GM18873 (cell line): ENCODE measurements at regions not wholly inside any gene's neighbourhood (a gene's known extent, or its start where the extent isn't known, plus 50 kb on each side); places are given as distances from the start of the nearest gene placed in this dataset.
"Not testable (repeated sequence)": the region's sequence is repeated elsewhere in the genome, so short reads cannot be mapped to it uniquely, and the experiment has no call there.

Source experiments
- ATAC-seq: cut with Tn5 transposase; IDR thresholded peaks from one replicate; pipeline ENCODE4 v1.9.1; 2021; ENCODE audit warnings: mild to moderate bottlenecking, moderate library complexity, moderate number of reproducible peaks; ENCODE audit not compliant: unreplicated experiment, low FRiP score

DNA sequence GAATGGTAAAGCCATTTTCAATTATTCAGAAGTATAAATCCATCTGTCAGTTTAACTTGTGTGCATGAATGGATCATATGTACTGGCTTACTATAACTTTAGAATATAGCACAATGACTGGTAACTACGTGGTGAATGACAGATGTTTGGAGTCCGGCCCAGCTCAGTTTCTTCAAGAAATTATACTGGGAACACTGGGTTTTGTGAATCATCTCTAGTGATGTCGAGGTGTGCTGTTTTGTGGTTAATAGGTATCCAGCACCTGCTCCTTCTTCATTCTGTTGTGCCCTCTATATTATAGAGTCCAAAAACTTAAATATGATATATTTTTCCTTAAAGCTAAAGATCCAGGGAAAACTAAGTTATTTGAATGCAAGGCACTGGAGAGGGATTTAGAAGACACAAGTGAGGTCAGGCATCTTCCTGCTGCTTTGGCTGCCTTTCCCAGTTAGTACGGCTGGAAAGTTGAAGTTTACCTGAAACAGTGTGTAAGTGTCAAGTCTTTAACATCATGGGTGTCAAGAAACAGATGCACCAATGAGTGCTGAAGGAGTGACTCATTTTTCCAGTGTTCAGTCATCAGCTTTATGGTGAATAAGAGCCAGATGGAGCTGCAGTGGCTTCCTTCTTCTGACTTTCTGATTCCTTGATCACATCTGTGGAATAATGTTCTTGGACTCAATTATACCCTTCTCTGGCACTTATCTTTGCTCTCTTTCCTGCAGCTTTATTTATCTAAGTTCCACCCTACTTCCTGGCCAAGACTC is 1079.5 kb upstream of the CELF4 start:
- ATAC-seq = no peak

DNA sequence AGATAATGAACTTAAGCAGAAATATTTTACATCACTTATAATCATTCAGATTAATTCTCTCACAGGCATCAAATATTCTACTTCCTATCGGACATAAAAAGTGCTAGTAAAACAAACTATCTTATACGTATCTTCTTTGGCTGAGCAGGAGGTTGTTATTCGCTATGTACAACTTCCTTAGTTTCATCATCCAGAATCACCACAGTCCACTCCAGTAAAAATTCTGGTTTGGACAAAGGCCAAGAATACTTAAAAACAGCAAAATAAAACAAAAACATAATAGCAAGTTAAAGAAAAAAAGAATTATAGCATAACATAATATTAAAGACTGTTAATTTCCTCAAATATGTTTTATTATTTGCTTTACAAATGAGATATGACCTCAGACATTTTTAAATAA is 1077.1 kb upstream of the CELF4 start:
- ATAC-seq = no peak

DNA sequence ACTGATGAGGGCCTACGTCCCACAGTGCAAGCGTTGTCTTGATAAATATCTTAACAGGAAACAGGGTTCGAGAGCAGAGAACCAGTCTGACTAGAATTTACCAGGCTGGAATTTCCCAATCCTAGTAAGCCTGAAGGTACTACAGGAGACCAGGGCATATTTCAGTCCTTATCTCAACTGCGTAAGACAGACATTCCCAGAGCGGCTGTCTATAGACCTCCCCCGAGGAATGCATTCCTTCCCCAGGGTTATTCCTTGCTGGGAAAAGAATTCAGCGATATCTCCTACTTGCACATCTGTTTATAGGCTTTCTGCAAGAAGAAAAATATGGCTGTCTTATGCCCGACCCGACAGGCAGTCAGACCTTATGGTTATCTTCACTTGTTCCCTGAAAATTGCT is 1074.1 kb upstream of the CELF4 start:
- ATAC-seq = not testable (repeated sequence)

DNA sequence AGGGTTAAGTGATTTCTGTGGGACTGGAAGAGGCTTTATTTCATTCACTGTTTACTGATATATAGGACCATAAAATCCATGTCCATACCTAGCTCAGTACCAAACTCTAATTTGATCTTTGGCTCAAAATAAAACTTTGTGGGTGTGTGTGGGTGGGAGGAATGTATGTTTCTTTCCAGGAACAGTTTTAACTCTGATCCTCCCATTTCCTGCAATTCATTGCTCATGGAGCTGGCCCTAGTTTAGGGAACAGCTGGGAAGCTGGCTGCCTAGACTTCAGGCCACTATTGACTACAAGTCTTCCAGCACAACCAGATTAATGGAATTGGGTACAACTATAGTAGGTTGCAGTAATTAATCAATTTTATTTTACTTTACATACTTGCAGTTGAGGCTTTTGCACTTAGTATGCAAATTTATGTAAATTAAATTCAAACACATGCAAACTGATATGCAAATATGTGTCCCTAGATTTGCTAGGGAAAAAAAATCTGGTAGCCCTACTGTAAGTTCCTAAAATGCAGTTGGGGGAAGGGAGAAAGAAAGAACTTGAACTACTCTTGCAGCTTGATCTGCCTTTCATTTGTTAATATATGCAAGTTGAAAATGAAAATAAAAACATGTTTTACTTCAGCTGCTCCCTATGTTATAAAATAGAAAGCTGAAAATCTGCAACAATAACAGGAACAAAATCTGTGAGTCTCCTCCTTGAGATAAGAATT is 1070.3 kb upstream of the CELF4 start:
- no peak for ATAC-seq

DNA sequence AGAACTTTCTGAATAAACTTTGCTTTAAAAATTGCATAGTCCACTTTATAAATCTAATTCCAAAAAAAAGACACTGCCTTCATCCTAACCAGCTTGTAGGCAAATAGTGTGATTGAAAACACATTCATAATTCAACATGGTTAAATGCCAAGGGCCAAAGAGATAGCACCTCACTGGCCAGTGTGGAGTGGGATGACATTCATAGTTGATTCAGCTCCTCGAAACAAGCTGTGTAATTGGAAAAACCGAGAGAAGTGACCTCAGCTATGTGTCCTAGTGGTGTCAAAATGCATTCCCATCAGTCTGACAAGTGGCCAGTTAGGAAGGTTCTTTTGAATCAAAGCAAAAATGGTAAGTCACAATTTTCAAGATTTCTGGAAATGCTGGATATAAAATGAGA is 1068.5 kb upstream of the CELF4 start:
- ATAC-seq = no peak

DNA sequence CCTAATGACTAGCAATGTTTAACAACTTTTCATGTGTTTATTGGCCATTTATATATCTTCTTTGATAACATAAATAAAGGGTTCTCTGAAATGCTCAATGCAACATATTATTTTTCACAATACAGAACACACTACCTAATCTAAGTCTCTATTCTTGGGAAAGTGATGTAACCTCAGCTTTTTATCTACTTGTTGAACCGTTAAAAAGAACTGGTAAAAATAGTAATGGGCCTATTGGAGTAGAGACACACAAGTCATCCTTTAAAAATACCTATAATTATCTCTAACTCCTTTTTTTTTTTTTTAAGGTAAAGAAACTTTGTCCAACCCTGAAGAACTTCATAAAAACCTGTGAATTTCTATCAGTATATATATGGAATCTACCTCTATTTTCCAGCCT is 1067.7 kb upstream of the CELF4 start:
- no peak for ATAC-seq

DNA sequence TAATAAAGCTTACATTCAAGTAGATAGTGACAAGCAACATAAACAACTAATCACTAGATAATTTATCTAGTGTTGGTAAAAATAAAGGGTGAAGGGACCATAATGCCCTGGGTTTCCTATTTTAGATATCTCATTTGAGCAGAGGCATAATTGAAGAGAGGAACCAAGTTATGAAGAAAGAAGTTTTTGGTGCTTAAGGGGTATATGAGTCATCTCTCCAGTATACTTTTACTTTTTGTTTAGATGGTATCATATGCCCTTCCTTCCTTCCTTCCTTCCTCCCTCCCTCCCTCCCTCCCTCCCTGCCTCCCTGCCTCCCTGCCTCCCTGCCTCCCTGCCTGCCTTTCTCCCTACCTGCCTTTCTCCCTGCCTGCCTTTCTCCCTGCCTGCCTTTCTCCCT is 1053.5 kb upstream of the CELF4 start:
- no peak for ATAC-seq

DNA sequence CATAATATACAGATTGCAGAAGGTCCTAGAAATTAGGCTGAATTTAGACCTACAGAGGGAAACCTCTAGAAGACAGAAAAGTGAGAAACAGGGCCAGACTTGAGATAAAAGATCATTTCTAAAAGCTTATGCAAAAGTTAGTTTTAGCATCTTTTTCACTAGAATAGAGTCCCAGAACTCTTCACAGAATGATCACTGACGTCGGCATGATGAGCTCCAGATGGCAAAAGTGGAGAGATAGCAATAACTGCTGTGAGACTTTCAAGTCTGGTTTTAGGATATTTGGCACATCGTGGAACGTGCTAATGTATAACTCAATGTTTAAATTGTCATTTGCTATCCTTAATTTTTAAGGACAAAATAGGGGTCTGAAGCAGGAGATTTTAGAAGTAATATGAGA is 1050.7 kb upstream of the CELF4 start:
- no peak for ATAC-seq

DNA sequence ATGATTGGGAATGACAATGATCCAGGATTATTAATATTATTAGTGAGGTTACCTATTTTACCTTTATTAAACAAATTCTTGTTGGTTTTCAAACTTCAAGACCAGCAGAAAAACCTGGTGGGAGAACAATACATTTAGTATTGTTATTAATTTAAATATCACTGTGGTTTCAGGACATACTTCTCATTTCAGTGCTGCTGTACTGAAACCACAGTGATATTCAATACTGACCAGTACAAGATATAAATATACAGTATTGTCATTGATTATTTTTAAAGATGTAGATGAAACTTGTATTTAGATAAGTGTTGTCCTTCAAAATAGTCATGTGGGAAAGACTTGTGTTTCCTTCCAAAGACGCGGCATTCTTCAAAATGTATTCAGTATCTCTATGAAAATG is 1047.3 kb upstream of the CELF4 start:
- ATAC-seq = no peak

DNA sequence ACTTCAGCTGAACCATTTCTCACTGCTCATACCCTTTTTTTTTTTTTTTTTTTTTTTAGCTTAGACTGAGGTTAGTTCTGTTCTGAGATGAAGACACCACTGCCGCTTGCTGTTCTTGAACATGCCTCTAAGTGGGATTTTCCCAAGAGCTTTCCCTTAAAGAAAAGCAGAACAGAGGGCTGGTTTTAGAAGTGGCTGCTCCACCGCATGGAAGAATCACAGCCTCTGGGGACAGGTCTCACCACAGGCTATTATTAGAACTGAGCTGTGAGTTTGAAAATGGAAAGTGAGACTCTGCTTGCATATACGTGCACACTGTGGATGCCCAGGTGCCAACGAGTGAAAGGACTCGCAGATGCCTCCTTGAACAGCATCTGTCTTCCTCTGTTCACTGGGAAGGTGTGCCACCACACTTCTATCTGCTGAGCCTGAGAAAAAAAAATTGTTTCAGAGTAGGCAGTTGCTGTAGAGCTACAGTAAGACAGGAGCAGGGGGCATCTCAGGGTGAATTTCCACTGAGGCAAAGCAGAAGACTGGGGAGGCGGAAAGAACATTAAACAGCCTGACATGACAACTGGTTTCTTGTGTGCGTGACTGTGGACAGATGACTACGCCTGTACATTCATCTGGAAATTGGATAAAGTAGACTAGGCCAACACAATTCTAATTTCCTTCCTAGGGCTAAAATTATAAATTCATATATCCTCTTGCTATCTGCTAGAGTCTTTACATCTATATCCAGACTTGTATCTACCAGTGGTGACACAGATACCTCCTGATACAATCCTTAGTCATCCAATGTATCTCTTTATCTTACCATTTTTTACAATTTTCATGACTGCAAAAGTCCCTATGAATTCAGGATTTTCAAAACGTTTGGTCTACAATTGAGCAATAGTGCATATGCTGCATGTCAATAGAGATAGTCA is 1045.7 kb upstream of the CELF4 start:
- peak; percentile 94 for ATAC-seq

DNA sequence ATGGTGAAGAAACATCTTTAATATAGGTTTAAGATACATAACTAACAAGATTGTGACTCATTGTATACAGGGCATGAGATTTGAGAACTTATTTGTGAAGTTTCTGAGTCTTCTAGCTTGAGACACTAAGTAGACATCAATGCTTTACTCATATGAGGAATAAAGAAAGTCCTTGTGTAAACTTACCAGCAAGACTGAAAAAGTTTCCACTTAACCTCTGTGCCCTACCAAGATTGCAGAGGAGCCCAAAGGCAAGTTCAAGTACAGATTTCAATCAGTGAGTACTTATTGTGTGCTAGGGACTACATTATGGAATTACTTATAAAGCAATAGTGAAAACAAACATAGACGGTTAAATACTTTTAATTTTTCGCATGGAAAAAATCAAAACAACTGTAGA is 1041.2 kb upstream of the CELF4 start:
- ATAC-seq = peak; percentile 33

DNA sequence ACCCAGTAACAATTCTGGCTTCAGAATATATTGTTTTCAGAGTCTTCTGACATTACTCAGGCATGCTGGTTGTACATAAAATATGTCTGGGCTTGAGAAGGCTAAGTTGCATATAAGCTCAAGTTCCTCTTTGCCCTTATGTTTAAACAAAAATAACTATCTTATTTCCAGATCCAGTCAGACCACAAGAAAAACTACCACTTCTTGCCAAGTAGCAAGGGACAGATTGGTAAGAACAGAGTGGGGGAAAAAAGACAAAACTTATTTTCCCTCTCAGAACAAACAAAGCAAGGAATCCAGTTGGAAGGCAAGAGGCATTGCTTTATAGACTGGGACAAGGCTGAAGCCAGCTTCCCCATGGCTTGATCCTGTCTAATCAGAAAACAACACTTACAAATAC is 1036.7 kb upstream of the CELF4 start:
- ATAC-seq = no peak

DNA sequence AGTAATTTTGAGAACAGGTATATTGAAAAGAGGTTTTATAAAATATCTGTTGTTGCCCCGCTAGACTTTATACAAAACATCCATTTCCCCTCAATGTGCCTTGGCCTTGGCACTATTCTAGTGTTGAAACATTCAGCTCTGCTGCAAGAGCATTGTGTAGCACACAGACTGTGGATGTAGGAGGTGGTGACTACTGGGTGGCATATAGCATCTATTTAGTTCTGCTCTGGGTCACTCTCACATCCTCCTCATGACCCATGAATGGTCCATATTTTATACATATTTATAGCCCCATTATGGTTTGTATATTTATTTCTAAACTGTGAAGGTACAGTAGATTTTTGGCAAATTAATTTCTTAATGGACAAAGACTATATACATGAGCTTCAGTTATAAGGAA is 1022.0 kb upstream of the CELF4 start:
- ATAC-seq = no peak

DNA sequence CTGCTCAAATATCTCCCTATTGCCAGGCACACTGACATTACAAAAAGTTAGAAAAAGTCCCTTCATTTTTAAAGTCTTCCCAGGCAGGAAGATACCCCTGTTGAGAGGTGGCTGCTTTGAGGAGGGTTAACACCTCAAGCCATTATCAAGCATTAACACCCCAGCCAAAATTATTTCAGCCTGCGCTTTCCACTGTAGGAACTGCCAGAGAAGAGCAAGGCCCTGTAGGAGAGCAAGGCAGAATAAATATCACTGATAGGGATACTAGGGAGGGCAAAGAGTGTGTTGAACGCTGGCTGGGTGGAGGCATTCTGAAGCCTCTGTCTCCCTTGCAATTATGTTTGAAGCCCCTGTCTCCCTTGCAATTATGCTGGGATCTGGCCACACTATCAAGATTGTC is 1020.7 kb upstream of the CELF4 start:
- ATAC-seq = no peak

DNA sequence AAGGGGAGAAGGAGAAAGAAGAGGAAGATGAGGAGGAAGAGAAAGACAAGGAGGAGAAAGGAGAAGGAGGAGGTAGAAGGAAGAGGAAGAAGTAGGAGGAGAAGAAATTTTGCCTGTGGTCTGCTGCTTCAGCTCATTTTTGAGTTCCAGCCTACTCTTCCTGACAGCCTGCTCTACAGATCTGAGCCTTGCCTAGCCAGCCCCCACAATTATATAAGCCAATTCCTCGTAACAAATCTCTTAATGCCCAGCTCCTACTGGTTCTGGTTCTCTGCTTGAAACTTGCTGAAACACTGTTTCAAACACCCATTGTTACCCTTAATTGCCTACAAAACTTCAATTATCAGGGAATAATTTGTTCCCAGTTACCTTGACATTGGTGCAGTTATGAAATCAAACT is 1014.2 kb upstream of the CELF4 start:
- ATAC-seq = no peak

DNA sequence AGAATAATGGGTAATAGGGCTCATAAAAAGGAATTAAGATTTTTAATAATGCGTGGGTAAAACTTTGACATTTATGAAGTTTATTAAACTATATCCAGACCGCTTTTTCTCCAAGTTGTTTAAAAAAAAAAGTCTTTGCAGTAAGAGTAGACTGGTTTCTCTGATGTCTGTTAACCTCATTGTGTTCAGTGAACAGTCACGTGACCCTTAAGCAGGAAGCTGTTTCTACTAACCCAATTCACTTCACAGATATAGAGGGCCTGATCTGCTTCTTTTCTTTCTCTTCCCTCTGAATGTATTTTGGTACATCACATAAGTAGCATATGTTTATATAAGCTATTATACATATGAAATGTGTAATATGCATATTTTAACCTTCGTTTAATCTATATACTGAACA is 1011.3 kb upstream of the CELF4 start:
- ATAC-seq = no peak

DNA sequence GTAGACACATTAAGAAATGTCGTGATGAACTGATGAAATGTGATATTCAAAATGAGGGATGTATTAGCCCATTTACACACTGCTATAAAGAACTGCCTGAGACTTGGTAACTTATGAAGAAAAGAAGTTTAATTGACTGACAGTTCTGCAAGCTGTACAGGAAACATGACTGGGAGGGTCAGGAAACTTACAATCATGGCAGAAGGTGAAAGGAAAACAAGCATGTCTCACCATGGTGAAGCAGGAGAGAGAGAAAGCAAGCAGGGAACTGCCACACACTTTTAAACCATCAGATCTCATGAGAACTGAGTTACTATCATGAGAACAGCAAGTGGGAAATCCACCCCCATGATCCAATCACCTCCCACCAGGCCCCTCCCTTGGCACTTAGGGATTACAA is 1010.8 kb upstream of the CELF4 start:
- ATAC-seq = no peak

DNA sequence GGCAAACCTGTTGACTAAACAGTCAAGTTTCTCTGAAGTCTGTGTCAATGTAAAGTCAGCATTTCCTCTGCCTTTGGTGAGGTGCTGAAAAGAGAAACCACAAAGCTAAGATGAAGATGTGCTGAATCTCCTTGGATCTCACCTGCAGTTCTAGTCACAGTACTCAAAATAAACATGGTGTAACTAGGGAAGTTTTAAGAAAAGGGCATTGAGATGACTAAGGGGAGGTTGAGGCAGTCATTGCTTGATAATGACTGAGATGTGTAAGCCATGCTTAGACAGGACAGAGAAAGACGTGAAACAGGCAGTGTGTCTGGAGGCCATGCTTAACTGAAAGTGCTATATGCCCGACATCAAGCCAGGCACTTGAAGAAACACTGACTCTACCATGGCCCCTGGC is 1010.0 kb upstream of the CELF4 start:
- ATAC-seq = no peak

DNA sequence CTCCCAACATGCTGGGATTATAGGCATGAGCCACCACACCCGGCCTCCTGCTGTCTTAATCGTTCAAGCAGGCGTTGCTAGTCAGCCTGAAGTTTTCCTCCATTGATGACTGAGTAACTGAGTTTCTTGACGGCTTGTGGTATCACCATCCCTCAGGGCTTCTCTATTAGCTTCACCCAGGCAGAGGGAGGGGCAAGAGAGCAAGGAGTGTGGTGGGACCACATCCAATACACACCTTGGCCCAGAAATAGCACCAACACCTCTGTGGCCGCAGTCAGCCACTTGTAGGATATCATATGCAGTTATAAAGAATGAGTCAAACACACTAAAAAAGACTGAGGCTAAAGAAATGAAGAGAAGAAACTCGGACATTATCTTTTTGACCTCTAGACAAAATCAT is 1009.4 kb upstream of the CELF4 start:
- no peak for ATAC-seq

DNA sequence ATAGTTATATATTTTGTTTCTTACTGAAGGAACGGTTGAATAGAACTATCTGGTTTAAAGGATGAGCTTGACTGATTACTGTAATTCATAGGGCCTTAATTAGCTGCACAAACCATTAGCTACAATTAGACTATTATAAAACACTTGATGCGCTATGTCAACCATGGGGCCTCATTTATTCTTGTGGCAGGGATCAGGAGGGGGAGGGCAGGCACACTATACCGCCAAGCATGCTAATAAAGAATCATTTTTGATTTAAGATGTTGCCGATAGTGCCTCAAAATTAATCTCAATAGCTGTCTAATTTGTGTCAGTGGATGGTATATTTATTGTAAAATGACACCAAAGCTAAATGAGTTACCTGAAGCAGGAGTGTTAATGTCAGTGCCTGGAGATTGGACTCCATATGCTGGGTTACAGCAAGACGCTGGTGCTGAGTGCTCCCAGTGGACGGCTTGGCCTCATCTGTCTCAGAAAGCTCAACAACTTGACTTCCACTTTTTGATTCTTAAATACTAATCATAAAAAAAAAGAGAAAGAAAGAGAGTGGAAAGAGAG is 1007.0 kb upstream of the CELF4 start:
- ATAC-seq = no peak

DNA sequence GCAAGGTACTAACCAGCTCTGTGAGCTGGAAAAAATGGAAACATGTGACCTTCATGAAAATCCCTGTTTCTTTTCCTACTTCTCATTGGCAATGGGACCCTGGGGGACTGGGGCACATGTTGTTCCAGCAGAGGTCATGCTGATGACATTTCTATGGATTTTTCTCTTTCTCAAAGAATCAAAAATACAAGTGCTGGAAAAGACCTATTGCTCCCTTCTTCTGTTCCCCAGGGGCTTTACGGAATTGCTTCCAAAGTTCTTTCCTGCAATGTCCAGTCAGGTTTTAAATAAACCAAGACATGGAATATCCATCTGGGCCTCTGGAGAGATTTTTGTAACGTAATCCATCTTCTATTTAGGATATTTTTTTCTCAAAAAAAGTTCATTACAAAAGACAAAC is 1006.1 kb upstream of the CELF4 start:
- ATAC-seq = no peak
